ENCODE measurements at regions not wholly inside any gene's neighbourhood (a gene's known extent, or its start where the extent isn't known, plus 50 kb on each side); places are given as distances from the start of the nearest gene placed in this dataset.

- Mint-ChIP-seq H3K4me3 (no peak overlapping the region), H3K36me3 (ENCODE audit: low read depth) (no peaks in the 10 kb centered on the region), H3K9me3 (peaks cover 5% of the 10 kb centered on the region), H3K4me1 (no peaks in the 10 kb centered on the region), H3K27me3 (no peaks in the 10 kb centered on the region), H3K27ac (no peak overlapping the region)
- ATAC-seq (replicated peaks), result no peak
These were observed 613.6 kb upstream of the SEMA6A start for GRCh38 chr5:117188211-117188610.

DNA sequence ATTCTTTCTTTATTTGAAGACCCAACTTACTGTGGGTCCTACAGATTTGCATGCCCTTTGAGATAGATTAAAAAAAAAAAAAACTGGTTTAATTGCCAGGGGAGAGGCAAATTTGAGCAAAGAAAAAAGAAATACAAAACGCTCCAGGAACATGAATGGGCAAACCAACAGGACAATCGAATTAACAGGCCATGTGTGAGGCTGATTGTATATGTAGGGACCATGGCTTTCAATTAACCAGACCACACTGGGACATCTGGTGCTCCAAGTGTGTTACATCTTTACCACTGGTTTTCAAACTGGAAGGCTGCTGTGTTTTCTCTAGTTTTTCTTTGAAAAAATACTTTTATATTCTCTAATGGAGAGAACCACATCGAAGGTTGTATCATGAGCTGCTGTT lies 612.1 kb upstream of the SEMA6A start:
- Mint-ChIP-seq H3K4me3 (no peak overlapping the region), H3K36me3 (ENCODE audit: low read depth) (no peaks in the 10 kb centered on the region), H3K4me1 (no peaks in the 10 kb centered on the region), H3K27me3 (no peaks in the 10 kb centered on the region), H3K9me3 (peaks cover 5% of the 10 kb centered on the region), H3K27ac (no peak overlapping the region)
- no peak for ATAC-seq (replicated peaks)

DNA sequence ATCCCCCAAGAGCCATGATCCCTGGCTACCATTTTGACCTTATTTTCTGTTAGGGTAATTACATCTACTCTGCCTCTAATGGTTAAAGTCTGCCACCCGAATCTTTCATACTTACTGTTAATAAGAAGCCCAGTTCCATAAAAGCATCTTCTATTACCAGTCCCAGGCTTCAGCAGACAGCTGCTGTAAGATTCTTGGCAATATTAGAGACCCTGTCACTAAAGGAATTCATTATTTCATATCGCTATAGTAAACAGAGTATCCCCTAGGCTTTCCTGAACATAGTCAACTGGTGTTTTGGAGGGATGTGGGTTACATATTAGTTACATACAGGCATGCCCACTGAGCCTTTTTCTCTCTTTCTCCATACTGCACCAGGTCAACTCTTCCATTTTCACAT lies 608.7 kb upstream of the SEMA6A start:
- ATAC-seq (replicated peaks), result no peak
- peaks cover 12% of the 10 kb centered on the region for H3K9me3 Mint-ChIP-seq
- no peak overlapping the region for H3K4me3 Mint-ChIP-seq
- H3K27ac Mint-ChIP-seq, result no peak overlapping the region
- H3K36me3 Mint-ChIP-seq (ENCODE audit: low read depth), result no peaks in the 10 kb centered on the region
- H3K27me3 Mint-ChIP-seq, result no peaks in the 10 kb centered on the region
- no peaks in the 10 kb centered on the region for H3K4me1 Mint-ChIP-seq

DNA sequence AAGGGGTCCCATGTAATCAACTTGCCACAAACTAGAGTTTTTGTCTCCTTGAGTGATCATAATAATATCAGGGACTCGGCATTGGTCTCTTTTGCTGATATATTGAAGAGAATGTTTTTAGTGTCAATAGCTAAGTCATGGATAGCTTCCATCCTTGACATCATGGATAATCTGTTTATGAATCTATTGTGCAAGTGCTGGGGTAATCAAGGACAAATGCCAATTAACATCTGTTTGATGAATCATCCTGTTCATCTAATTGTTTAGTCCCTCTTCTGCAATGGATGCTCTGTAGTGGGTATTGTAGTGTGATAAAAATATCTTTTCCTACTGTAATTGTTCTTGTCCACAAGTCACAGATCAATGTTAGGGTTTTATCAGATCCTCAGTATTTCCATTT lies 607.5 kb upstream of the SEMA6A start:
- H3K27ac Mint-ChIP-seq, result no peak overlapping the region
- H3K36me3 Mint-ChIP-seq (ENCODE audit: low read depth), result no peaks in the 10 kb centered on the region
- ATAC-seq (replicated peaks), result no peak
- H3K9me3 Mint-ChIP-seq, result peaks cover 17% of the 10 kb centered on the region
- no peaks in the 10 kb centered on the region for H3K27me3 Mint-ChIP-seq
- no peaks in the 10 kb centered on the region for H3K4me1 Mint-ChIP-seq
- no peak overlapping the region for H3K4me3 Mint-ChIP-seq

DNA sequence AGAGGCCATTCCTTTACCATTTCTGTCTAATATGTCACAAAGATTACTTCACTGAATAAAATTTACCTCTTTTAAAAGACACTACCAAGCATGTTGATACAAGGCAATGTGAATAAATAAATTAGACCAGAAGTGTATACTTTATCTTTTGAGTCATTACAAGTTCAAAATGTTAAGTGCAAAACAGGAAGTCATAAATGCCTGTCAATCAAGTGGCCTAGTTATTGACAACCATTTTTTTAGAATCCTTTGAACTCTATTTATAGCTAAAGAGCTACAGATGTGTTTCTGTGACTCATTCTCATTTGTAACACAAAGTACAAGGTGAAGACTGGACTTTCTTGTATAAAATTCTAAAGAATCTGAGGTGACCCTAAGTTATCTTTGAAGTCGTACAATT lies 602.7 kb upstream of the SEMA6A start:
- Mint-ChIP-seq H3K27me3 (no peaks in the 10 kb centered on the region), H3K9me3 (peaks cover 12% of the 10 kb centered on the region), H3K27ac (no peak overlapping the region), H3K4me3 (no peak overlapping the region), H3K36me3 (ENCODE audit: low read depth) (no peaks in the 10 kb centered on the region), H3K4me1 (no peaks in the 10 kb centered on the region)
- no peak for ATAC-seq (replicated peaks)

- H3K27ac Mint-ChIP-seq, result no peak overlapping the region
- H3K36me3 Mint-ChIP-seq (ENCODE audit: low read depth), result no peaks in the 10 kb centered on the region
- ATAC-seq (replicated peaks), result no peak
- no peaks in the 10 kb centered on the region for H3K4me1 Mint-ChIP-seq
- H3K9me3 Mint-ChIP-seq, result peaks cover 9% of the 10 kb centered on the region
- H3K4me3 Mint-ChIP-seq, result no peak overlapping the region
- no peaks in the 10 kb centered on the region for H3K27me3 Mint-ChIP-seq
These were observed 590.4 kb upstream of the SEMA6A start for GRCh38 chr5:117165068-117165467.

GRCh38 chr5:117161718-117162335 lies 587.2 kb upstream of the SEMA6A start:
- Mint-ChIP-seq H3K4me3 (no peak overlapping the region), H3K27me3 (no peaks in the 10 kb centered on the region), H3K9me3 (peaks cover 9% of the 10 kb centered on the region), H3K36me3 (ENCODE audit: low read depth) (no peaks in the 10 kb centered on the region), H3K27ac (no peak overlapping the region), H3K4me1 (no peaks in the 10 kb centered on the region)
- ATAC-seq (replicated peaks), result no peak

DNA sequence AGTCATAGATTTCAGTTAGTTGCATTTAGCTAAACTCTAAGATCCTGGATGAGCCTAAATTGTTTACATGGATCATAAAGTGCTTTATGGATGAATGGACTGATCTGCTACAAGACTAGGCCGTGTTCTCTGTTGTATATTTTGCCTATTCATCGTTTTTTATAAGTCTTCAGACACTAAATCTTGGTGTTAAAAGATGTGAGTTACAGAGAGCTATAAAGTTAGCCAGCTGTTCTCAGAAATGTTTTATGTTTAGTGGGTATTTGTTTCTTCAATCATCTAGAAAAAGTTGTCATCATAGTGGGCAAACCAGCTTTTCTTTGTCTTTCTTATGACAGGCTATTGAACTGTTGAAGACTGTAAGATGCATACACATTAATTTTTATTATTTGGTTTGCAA lies 585.8 kb upstream of the SEMA6A start:
- Mint-ChIP-seq H3K27ac (no peak overlapping the region), H3K36me3 (ENCODE audit: low read depth) (no peaks in the 10 kb centered on the region), H3K27me3 (no peaks in the 10 kb centered on the region), H3K9me3 (peaks cover 9% of the 10 kb centered on the region), H3K4me3 (no peak overlapping the region), H3K4me1 (no peaks in the 10 kb centered on the region)
- no peak for ATAC-seq (replicated peaks)

DNA sequence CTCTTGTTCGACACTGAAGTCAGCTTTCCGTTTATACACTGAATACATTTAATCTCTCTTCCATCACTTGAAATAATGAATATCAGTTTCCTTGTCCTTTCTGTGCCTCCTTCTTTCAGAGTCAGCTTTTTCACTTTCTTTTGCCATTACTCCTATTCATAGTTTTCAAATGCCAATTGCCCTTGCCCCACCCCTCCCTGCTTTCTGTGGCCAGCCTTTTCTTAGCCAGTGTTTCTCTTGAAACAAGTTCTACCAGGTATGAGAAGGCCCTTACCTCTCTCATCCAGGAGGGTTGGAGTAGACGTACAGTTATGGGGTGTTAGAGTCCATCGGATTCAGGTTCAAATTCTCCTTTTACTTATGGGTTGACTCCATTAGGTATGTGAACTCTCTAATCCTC lies 574.7 kb upstream of the SEMA6A start:
- Mint-ChIP-seq H3K27ac (no peak overlapping the region), H3K9me3 (peaks cover 7% of the 10 kb centered on the region), H3K36me3 (ENCODE audit: low read depth) (no peaks in the 10 kb centered on the region), H3K4me3 (no peak overlapping the region), H3K4me1 (no peaks in the 10 kb centered on the region), H3K27me3 (no peaks in the 10 kb centered on the region)
- no peak for ATAC-seq (replicated peaks)

GRCh38 chr5:117144086-117144485 lies 569.5 kb upstream of the SEMA6A start:
- H3K4me3 Mint-ChIP-seq, result no peak overlapping the region
- ATAC-seq (replicated peaks), result no peak

GRCh38 chr5:117143406-117143805 lies 568.8 kb upstream of the SEMA6A start:
- Mint-ChIP-seq H3K4me1 (no peaks in the 10 kb centered on the region), H3K27me3 (no peaks in the 10 kb centered on the region), H3K27ac (no peak overlapping the region), H3K4me3 (no peak overlapping the region), H3K36me3 (ENCODE audit: low read depth) (no peaks in the 10 kb centered on the region), H3K9me3 (peaks cover 10% of the 10 kb centered on the region)
- no peak for ATAC-seq (replicated peaks)

More at GRCh38 chr5:117144086-117144485, 569.5 kb upstream of the SEMA6A start:
- H3K9me3 Mint-ChIP-seq, result peaks cover 10% of the 10 kb centered on the region
- no peaks in the 10 kb centered on the region for H3K27me3 Mint-ChIP-seq
- H3K27ac Mint-ChIP-seq, result no peak overlapping the region
- H3K4me1 Mint-ChIP-seq, result no peaks in the 10 kb centered on the region
- no peaks in the 10 kb centered on the region for H3K36me3 Mint-ChIP-seq (ENCODE audit: low read depth)

DNA sequence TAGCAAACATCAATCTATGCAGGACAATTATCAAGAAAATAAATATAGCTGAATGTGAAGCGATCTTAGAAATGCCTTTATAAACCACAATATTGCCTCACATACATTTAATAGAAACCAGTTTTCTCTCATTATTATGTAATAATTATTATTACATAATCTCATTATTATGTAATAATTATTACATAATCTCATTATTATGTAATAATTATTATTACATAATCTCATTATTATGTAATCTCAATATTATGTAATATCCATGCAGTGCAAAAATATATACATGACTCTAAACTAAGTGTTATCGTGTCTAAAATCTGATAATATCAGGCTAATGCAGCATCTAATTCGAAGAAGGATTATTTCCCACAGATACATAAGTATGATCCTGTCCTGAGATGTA lies 563.9 kb upstream of the SEMA6A start:
- no peak overlapping the region for H3K27ac Mint-ChIP-seq
- H3K4me1 Mint-ChIP-seq, result no peaks in the 10 kb centered on the region
- no peaks in the 10 kb centered on the region for H3K36me3 Mint-ChIP-seq (ENCODE audit: low read depth)
- H3K4me3 Mint-ChIP-seq, result no peak overlapping the region
- ATAC-seq (replicated peaks), result no peak
- peaks cover 15% of the 10 kb centered on the region for H3K9me3 Mint-ChIP-seq
- H3K27me3 Mint-ChIP-seq, result no peaks in the 10 kb centered on the region

- Mint-ChIP-seq H3K9me3 (peaks cover 6% of the 10 kb centered on the region), H3K4me3 (no peak overlapping the region), H3K36me3 (ENCODE audit: low read depth) (no peaks in the 10 kb centered on the region), H3K27me3 (no peaks in the 10 kb centered on the region), H3K27ac (no peak overlapping the region), H3K4me1 (no peaks in the 10 kb centered on the region)
- no peak for ATAC-seq (replicated peaks)
These were observed 561.2 kb upstream of the SEMA6A start for GRCh38 chr5:117135851-117136250.

GRCh38 chr5:117133198-117133597 lies 558.6 kb upstream of the SEMA6A start:
- H3K27me3 Mint-ChIP-seq, result no peaks in the 10 kb centered on the region
- no peaks in the 10 kb centered on the region for H3K4me1 Mint-ChIP-seq
- no peak for ATAC-seq (replicated peaks)
- H3K9me3 Mint-ChIP-seq, result peaks cover 5% of the 10 kb centered on the region
- H3K36me3 Mint-ChIP-seq (ENCODE audit: low read depth), result no peaks in the 10 kb centered on the region
- no peak overlapping the region for H3K4me3 Mint-ChIP-seq
- no peak overlapping the region for H3K27ac Mint-ChIP-seq

DNA sequence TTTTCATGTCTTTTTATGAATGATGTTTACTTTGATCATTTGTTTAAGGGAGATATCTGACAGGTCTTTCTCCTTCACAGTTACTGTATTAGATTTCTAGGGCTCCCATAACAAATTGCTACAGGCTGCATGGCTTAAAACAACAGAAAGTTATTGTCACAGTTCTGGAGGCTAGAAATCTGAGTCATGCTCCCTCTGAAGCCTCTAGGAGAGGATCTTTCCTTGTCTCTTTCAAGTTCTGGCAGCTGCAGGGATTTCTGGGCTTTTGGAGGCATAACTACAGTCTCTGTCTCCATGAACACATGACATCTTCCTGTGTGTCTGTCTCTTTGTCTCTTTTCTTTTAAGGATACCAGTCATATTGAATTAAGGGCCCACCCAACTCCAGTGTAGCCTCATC lies 557.3 kb upstream of the SEMA6A start:
- H3K27me3 Mint-ChIP-seq, result no peaks in the 10 kb centered on the region
- no peaks in the 10 kb centered on the region for H3K36me3 Mint-ChIP-seq (ENCODE audit: low read depth)
- no peak overlapping the region for H3K4me3 Mint-ChIP-seq
- no peaks in the 10 kb centered on the region for H3K4me1 Mint-ChIP-seq
- H3K9me3 Mint-ChIP-seq, result peaks cover 5% of the 10 kb centered on the region
- ATAC-seq (replicated peaks), result no peak
- H3K27ac Mint-ChIP-seq, result no peak overlapping the region

DNA sequence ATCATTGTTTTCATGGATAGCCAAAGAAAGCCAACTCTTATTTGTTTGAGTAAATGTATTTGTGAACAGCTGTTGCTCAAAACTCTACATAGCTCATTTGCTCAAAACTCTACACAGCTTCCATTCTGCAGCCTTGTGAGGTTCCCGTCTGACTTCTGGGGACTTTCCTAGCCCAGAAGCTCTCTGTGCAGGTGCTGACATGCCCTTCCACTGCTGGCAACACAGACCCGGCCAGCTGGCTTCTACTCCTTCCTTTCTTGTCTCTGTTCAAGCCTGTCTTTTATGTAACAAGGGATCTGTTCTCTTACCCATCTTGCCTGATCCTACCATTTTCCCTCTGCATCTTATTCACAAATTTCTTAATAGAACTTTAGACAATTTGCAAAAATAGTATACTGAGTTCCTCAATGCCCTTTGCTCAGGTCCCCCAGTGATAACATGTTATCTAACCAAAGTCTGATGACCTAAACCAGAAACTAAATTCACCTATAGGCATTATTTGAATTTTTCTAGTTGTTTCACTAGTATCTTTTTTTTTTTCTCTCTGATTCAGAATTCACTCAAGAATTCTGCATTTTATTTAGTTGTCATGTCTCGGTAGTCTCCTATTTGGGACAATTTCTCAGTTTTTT lies 556.5 kb upstream of the SEMA6A start:
- no peaks in the 10 kb centered on the region for H3K36me3 Mint-ChIP-seq (ENCODE audit: low read depth)
- H3K9me3 Mint-ChIP-seq, result peaks cover 3% of the 10 kb centered on the region
- no peak for ATAC-seq (replicated peaks)
- H3K27me3 Mint-ChIP-seq, result no peaks in the 10 kb centered on the region
- no peak overlapping the region for H3K27ac Mint-ChIP-seq
- no peak overlapping the region for H3K4me3 Mint-ChIP-seq
- no peaks in the 10 kb centered on the region for H3K4me1 Mint-ChIP-seq
